Posterior vena cava (tissue), 2 donors: ENCODE measurements at regions not wholly inside any gene's neighbourhood (a gene's known extent, or its start where the extent isn't known, plus 50 kb on each side); places are given as distances from the start of the nearest gene placed in this dataset.

Experiments used
- DNase-seq: peaks from one replicate; pipeline ENCODE4 v3.0.0-alpha.2; 2020; ENCODE audit warnings: low spot score
- intact Hi-C, 2 donors: fragments of 100-400 bp; cut with DNase I; formaldehyde crosslinking; loops; one replicate each; pipeline versions ENCODE4 v1.14.1 to v1.14.2; 2022 to 2023
- donor health status: DM: yes; HTN: yes; CAD: no.
- donor health status: DM: yes; HTN: yes; CAD: no.

- DNase-seq: no peak
- intact Hi-C loops: no loop called here
Measured at GRCh38 chr12:111228916-111229666, 139.8 kb downstream of the PHETA1 start.

- intact Hi-C loops: no loop called here
- DNase-seq: no peak
Measured at GRCh38 chr12:111227476-111228420, 141.1 kb downstream of the PHETA1 start.

GRCh38 chr12:111226680-111227079 lies 142.2 kb downstream of the PHETA1 start:
- no peak for DNase-seq
- intact Hi-C loops: no loop called here

GRCh38 chr12:111225307-111225706 lies 143.6 kb downstream of the PHETA1 start:
- no peak for DNase-seq
- intact Hi-C loops: no loop called here

GRCh38 chr12:111224186-111225066 lies 144.5 kb downstream of the PHETA1 start:
- DNase-seq: no peak
- intact Hi-C loops: no loop called here

- intact Hi-C loops: no loop called here
- DNase-seq: no peak
Measured at GRCh38 chr12:111222523-111222922, 146.4 kb downstream of the PHETA1 start.

- intact Hi-C loops: no loop called here
- DNase-seq: no peak
Measured at GRCh38 chr12:111222027-111222414, 146.9 kb downstream of the PHETA1 start.

GRCh38 chr12:111221062-111222026 lies 147.6 kb downstream of the PHETA1 start:
- intact Hi-C loops: no loop called here
- no peak for DNase-seq

- intact Hi-C loops: no loop called here
- DNase-seq: no peak
Measured at GRCh38 chr12:111220363-111220762, 148.5 kb downstream of the PHETA1 start.

GRCh38 chr12:111219440-111219839 lies 149.5 kb downstream of the PHETA1 start:
- intact Hi-C loops: no loop called here
- no peak for DNase-seq

GRCh38 chr12:111218499-111218898 lies 150.4 kb downstream of the PHETA1 start:
- intact Hi-C loops: no loop called here
- no peak for DNase-seq

- intact Hi-C loops: no loop called here
- no peak for DNase-seq
Measured at GRCh38 chr12:111216387-111217159, 152.3 kb downstream of the PHETA1 start.

- DNase-seq: no peak
- intact Hi-C loops: no loop called here
Measured at GRCh38 chr12:111215881-111216280, 153.0 kb downstream of the PHETA1 start.

- intact Hi-C loops: no loop called here
- DNase-seq: no peak
Measured at GRCh38 chr12:111214401-111214800, 154.5 kb downstream of the PHETA1 start.

- intact Hi-C loops: no loop called here
- no peak for DNase-seq
Measured at GRCh38 chr12:111213561-111213960, 155.3 kb downstream of the PHETA1 start.

GRCh38 chr12:111212814-111213456 lies 156.0 kb downstream of the PHETA1 start:
- intact Hi-C loops: no loop called here
- DNase-seq: no peak
